T-helper 2 cell (primary cell): ENCODE measurements at regions not wholly inside any gene's neighbourhood (a gene's known extent, or its start where the extent isn't known, plus 50 kb on each side); places are given as distances from the start of the nearest gene placed in this dataset.
A peak's percentile ranks its signal among the peaks of the same experiment; 100 is the strongest.
"Not testable (repeated sequence)": the region's sequence is repeated elsewhere in the genome, so short reads cannot be mapped to it uniquely, and the experiment has no call there.

Experiments used
- DNase-seq, 5 experiments: peaks; one replicate each; pipeline versions ENCODE4 v3.0.0 to v3.0.0-alpha.2; 2012 to 2022

GRCh38 chr4:148637453-148637852 lies 195.2 kb upstream of the NR3C2 start:
- DNase-seq: not testable (repeated sequence)

GRCh38 chr4:148634476-148634875 lies 192.3 kb upstream of the NR3C2 start:
- DNase-seq: no peak

GRCh38 chr4:148633720-148634119 lies 191.5 kb upstream of the NR3C2 start:
- DNase-seq: no peak

GRCh38 chr4:148632476-148632875 lies 190.3 kb upstream of the NR3C2 start:
- DNase-seq: no peak

- DNase-seq: no peak
Observed at GRCh38 chr4:148630051-148630450, 187.8 kb upstream of the NR3C2 start.

GRCh38 chr4:148618856-148619255 lies 176.6 kb upstream of the NR3C2 start:
- no peak for DNase-seq

GRCh38 chr4:148608968-148609367 lies 166.8 kb upstream of the NR3C2 start:
- no peak for DNase-seq

- DNase-seq: not testable (repeated sequence)
Observed at GRCh38 chr4:148598418-148599207, 156.4 kb upstream of the NR3C2 start.

- no peak for DNase-seq
Observed at GRCh38 chr4:148589182-148589581, 147.0 kb upstream of the NR3C2 start.

- no peak for DNase-seq
Observed at GRCh38 chr4:148575577-148575976, 133.4 kb upstream of the NR3C2 start.

- DNase-seq: no peak
Observed at GRCh38 chr4:148574911-148575310, 132.7 kb upstream of the NR3C2 start.

- DNase-seq: no peak
Observed at GRCh38 chr4:148574502-148574901, 132.3 kb upstream of the NR3C2 start.

- DNase-seq: no peak
Observed at GRCh38 chr4:148574066-148574465, 131.9 kb upstream of the NR3C2 start.

- DNase-seq: no peak
Observed at GRCh38 chr4:148573296-148573695, 131.1 kb upstream of the NR3C2 start.

GRCh38 chr4:148565801-148566200 lies 123.6 kb upstream of the NR3C2 start:
- DNase-seq: no peak

GRCh38 chr4:148563684-148564083 lies 121.5 kb upstream of the NR3C2 start:
- DNase-seq: no peak

- no peak for DNase-seq
Observed at GRCh38 chr4:148561467-148561866, 119.3 kb upstream of the NR3C2 start.

- DNase-seq: no peak
Observed at GRCh38 chr4:148557793-148558192, 115.6 kb upstream of the NR3C2 start.

- DNase-seq: no peak
Observed at GRCh38 chr4:148550788-148551187, 108.6 kb upstream of the NR3C2 start.

- peak in 1 of 5 experiments; percentile 30 for DNase-seq
Observed at GRCh38 chr4:148542922-148543623, 100.9 kb upstream of the NR3C2 start.

GRCh38 chr4:148540622-148541326 lies 98.6 kb upstream of the NR3C2 start:
- DNase-seq: no peak

- DNase-seq: no peak
Observed at GRCh38 chr4:148539387-148539786, 97.2 kb upstream of the NR3C2 start.

GRCh38 chr4:148533851-148534250 lies 91.6 kb upstream of the NR3C2 start:
- not testable (repeated sequence) for DNase-seq

- DNase-seq: no peak
Observed at GRCh38 chr4:148530114-148530513, 87.9 kb upstream of the NR3C2 start.
